GM10266 (cell line): ENCODE measurements at regions not wholly inside any gene's neighbourhood (a gene's known extent, or its start where the extent isn't known, plus 50 kb on each side); places are given as distances from the start of the nearest gene placed in this dataset.

Experiments used
- DNase-seq: peaks from one replicate; pipeline ENCODE4 v3.0.0; 2012; ENCODE audit errors: extremely low spot score
- TF ChIP-seq, protein P1 (sequence below): IDR thresholded peaks from 2 replicates; pipeline ENCODE4 v1.5.1; 2012; ENCODE audit warnings: mild to moderate bottlenecking, low read depth; ENCODE audit not compliant: control insufficient read depth, insufficient read depth; ENCODE audit errors: missing control alignments

DNA sequence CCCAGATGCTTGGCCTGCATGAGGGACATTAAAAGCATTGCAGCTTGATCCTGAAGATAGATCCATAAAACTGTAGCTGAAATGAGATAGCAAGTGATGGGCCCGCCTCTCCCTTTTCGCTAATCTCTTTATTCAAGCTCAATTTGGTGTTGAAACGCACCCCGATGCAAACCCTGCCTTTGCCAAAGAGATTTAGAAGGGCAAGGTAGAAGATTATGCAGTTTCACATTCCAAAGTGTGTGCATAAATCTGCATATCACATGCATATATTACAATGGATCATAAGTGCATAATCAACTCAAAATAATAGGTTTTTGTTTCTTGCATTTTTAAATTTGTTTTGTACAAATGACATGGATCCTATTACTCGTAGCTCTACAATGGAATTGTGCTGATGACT is 80.1 kb upstream of the SHANK2 start:
- DNase-seq, result no peak
- TF ChIP-seq, protein P1, sequence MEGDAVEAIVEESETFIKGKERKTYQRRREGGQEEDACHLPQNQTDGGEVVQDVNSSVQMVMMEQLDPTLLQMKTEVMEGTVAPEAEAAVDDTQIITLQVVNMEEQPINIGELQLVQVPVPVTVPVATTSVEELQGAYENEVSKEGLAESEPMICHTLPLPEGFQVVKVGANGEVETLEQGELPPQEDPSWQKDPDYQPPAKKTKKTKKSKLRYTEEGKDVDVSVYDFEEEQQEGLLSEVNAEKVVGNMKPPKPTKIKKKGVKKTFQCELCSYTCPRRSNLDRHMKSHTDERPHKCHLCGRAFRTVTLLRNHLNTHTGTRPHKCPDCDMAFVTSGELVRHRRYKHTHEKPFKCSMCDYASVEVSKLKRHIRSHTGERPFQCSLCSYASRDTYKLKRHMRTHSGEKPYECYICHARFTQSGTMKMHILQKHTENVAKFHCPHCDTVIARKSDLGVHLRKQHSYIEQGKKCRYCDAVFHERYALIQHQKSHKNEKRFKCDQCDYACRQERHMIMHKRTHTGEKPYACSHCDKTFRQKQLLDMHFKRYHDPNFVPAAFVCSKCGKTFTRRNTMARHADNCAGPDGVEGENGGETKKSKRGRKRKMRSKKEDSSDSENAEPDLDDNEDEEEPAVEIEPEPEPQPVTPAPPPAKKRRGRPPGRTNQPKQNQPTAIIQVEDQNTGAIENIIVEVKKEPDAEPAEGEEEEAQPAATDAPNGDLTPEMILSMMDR, result no peak

DNA sequence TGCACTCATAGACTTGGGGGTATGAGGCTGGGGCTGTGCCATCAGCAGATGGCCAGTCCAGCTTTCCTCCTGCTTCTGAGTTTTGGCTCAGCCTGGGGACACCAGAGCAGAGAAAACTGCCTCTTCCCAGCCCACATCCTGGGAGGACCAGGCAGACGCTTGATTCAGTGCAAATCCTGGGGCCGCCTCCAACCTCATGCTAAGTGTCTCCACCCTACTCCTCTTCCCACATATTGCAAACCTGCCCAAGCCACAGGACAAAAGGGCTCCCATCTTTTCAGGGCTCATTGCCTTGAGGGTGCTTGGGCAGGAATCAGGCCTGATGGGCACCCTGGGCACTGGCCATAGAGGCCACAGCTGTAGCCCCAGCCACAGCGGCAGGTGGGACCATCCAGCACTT is 79.7 kb upstream of the SHANK2 start:
- DNase-seq, result no peak
- TF ChIP-seq, protein P1, result no peak

DNA sequence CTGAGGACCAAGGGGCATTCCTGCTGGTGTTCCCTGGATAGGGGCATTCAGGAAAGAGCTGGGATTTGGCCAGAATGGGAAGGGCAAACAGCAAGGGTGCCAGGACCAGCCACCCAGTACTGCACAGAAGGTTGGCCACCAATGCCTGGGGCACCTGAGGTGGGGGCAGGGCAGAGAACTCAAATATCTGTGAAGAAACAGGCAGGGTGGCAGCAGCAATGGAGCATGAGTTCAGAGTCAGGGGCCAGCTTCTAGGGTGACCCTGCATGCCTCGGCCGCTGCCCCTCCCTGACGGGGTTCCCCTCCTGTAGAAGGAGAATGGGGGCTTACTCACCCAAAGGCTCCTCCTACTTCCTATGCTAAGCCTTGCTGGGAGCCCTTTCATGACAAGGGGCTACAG is 79.3 kb upstream of the SHANK2 start:
- TF ChIP-seq, protein P1, result no peak
- no peak for DNase-seq

DNA sequence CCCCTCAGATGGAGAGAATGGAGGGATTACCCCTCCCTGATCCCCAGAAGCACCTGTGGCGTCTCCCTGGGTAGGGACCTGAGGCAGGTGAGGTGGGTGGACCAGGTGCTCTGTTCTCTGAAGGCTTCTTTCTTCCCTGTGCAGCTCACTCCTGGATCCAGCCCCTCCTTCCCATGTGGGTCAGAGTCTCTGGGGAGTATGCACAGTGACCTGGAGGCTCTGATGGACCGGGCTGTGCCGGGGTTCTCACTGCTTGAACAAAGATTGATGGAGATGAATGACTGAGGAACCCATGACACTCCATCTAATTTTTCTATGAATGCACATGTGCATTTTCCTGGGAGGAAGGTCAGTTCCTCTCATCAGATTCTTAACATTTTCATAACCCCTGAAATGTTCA is 78.6 kb upstream of the SHANK2 start:
- TF ChIP-seq, protein P1, result no peak
- no peak for DNase-seq

DNA sequence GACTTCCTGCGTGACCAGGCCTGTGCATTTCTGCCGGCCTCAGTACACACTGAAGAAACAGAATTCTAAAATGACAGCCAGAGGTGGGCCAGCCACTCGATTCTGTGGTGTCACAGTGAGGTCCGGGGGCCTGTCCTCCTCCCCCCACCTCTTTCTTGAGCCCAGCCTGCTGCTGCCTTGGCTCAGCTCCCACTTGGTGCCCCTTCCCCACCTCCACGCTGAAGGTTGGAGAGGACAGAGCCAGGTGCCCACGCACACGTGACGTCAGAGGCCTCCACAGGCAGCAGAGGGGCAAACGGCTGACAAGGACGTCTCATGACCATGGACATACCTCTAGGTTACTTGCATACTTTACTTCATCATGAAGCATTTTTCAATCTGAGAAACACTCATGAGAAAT is 78.0 kb upstream of the SHANK2 start:
- no peak for DNase-seq
- TF ChIP-seq, protein P1, result no peak

DNA sequence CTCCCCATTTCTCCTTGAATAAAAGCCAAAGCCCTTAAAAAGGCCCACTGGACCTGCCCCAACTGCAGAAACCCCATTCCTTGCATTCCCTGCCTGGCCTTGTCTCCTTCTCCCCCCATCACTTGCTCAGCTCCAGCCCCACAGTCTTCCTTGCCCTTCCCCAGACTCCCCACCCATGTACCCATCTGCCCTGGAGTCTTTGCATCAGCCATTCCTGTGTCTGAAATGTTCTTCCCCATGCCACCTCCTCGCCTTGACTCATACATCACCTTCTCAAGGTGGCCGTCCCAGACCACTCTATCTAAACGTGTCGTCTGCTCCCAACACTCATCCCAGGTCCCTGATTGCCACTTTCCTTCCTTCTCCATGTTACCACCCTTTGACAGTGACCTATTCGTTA is 77.4 kb upstream of the SHANK2 start:
- DNase-seq, result no peak

DNA sequence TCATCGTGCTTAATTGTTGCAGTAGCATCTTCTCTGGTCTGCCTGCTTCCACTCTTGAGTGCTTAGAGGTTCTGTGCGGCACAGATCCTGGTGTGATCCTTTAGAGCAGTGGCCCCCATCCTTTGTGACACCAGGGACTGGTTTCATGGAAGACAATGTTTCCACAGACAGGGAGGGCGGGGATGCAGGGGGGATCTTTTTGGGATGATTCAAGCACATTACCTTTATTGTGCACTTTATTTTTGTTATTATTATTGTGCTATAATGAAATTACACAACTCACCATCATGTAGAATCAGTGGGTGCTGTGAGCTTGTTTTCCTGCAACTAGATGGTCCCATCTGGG is 76.8 kb upstream of the SHANK2 start:
- DNase-seq, result no peak
- TF ChIP-seq, protein P1, result no peak

More for the DNA sequence above, 77.4 kb upstream of the SHANK2 start:
- TF ChIP-seq, protein P1, result no peak
